ENCODE measurements at regions not wholly inside any gene's neighbourhood (a gene's known extent, or its start where the extent isn't known, plus 50 kb on each side); places are given as distances from the start of the nearest gene placed in this dataset.

- Histone ChIP-seq H3K4me1 (no peaks in the 10 kb centered on the region), H3K27ac (no peak overlapping the region), H3K36me3 (no peaks in the 10 kb centered on the region), H3K9me3 (no peaks in the 10 kb centered on the region), H3K4me3 (no peak overlapping the region), H3K27me3 (peaks cover 24% of the 10 kb centered on the region)
- no peak for DNase-seq
- intact Hi-C loops (cut with DNase I; ENCODE audit: low total_unique reads) (no loop called here), in situ Hi-C loops (cut with MboI; ENCODE audit: low pct_ligation_motif_present in 1 of 4, low pct_unique_long_range_greater_than_20kb in 1 of 4, low sequenced_read_pairs in 3 of 4) (no loop called here)
- 68% methylated on average over 9 of the region's 9 CpGs; no CpG with 5 or more reads in 1 of the 2 donors for WGBS, 2 donors (ENCODE audit: low coverage in 1 of 2)
- TF ChIP-seq, protein P1, sequence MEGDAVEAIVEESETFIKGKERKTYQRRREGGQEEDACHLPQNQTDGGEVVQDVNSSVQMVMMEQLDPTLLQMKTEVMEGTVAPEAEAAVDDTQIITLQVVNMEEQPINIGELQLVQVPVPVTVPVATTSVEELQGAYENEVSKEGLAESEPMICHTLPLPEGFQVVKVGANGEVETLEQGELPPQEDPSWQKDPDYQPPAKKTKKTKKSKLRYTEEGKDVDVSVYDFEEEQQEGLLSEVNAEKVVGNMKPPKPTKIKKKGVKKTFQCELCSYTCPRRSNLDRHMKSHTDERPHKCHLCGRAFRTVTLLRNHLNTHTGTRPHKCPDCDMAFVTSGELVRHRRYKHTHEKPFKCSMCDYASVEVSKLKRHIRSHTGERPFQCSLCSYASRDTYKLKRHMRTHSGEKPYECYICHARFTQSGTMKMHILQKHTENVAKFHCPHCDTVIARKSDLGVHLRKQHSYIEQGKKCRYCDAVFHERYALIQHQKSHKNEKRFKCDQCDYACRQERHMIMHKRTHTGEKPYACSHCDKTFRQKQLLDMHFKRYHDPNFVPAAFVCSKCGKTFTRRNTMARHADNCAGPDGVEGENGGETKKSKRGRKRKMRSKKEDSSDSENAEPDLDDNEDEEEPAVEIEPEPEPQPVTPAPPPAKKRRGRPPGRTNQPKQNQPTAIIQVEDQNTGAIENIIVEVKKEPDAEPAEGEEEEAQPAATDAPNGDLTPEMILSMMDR (IDR thresholded peaks at IDR 0.05), result no peak
- TF ChIP-seq POLR2A (IDR thresholded peaks at IDR 0.05) (no peak), POLR2AphosphoS5 (IDR thresholded peaks at IDR 0.05) (no peak), EP300 (IDR thresholded peaks at IDR 0.05; ENCODE audit: low read depth) (no peak)
Measured at GRCh38 chr4:1496116-1496642, 89.9 kb upstream of the NKX1-1 start.

GRCh38 chr4:1495416-1496115 is 89.3 kb upstream of the NKX1-1 start:
- H3K36me3 ChIP-seq, result no peaks in the 10 kb centered on the region
- TF ChIP-seq, protein P1 (IDR thresholded peaks at IDR 0.05), result no peak
- in situ Hi-C loops (cut with MboI; ENCODE audit: low pct_ligation_motif_present in 1 of 4, low pct_unique_long_range_greater_than_20kb in 1 of 4, low sequenced_read_pairs in 3 of 4), result no loop called here
- H3K9me3 ChIP-seq, result no peaks in the 10 kb centered on the region
- no peak for DNase-seq
- intact Hi-C loops (cut with DNase I; ENCODE audit: low total_unique reads), result no loop called here
- H3K4me3 ChIP-seq, result no peak overlapping the region
- H3K4me1 ChIP-seq, result no peaks in the 10 kb centered on the region
- H3K27me3 ChIP-seq, result peaks cover 30% of the 10 kb centered on the region
- no peak overlapping the region for H3K27ac ChIP-seq
- 45 to 78% methylated on average over 2 to 25 of the region's 34 CpGs for WGBS, 2 donors (ENCODE audit: low coverage in 1 of 2)

DNA sequence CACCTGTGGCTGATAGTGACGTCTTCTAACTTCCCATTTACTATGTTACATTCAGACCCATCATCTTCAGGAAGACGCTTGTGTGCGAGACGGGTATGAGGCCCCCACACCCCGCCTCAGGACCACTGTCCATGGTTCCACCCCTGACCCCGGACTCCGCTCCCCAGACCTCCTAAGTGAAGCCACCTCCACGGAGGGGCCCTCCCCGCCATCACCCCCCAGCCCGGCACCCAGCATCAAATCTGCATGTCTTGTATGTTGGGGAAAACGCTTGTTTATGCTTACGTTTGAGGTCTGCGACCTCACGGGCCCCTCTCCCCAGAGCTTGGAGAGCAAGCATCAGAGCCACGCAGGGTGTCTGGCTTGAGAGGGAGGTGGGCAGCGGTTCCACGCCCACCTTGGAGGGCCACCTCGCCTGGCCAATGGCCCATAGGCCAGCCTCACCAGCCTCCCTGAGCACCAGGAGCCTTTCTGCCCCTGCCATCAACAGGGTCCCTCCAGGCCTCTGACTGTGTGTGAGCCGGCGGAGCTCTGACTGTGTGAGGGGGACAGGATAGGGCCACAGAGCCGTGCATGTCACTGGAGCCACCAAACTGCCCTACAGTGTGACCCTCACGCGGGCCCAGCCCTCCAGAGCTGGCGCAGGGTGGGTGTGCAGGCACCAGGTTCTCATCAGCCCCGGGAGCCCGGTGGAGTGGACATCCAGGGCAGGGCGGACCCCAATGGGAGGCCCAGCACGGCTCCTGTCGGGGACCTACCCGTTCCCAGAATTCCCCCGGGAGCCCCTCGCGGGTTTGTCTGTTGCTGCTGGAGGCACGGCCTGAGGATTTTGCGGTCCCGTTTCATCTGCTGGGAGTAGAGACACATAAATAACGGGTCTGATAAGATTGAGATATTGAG is 88.4 kb upstream of the NKX1-1 start:
- Histone ChIP-seq H3K27ac (no peak overlapping the region), H3K9me3 (no peaks in the 10 kb centered on the region), H3K27me3 (peaks cover 39% of the 10 kb centered on the region), H3K4me3 (no peak overlapping the region), H3K36me3 (no peaks in the 10 kb centered on the region), H3K4me1 (no peaks in the 10 kb centered on the region)
- DNase-seq, result no peak
- intact Hi-C loops (cut with DNase I; ENCODE audit: low total_unique reads) (no loop called here), in situ Hi-C loops (cut with MboI; ENCODE audit: low pct_ligation_motif_present in 1 of 4, low pct_unique_long_range_greater_than_20kb in 1 of 4, low sequenced_read_pairs in 3 of 4) (no loop called here)
- 70 to 79% methylated on average over 5 to 35 of the region's 37 CpGs for WGBS, 2 donors (ENCODE audit: low coverage in 1 of 2)
- TF ChIP-seq POLR2A (IDR thresholded peaks at IDR 0.05) (no peak), EP300 (IDR thresholded peaks at IDR 0.05; ENCODE audit: low read depth) (no peak), POLR2AphosphoS5 (IDR thresholded peaks at IDR 0.05) (no peak)
- TF ChIP-seq, protein P1 (IDR thresholded peaks at IDR 0.05), result no peak

DNA sequence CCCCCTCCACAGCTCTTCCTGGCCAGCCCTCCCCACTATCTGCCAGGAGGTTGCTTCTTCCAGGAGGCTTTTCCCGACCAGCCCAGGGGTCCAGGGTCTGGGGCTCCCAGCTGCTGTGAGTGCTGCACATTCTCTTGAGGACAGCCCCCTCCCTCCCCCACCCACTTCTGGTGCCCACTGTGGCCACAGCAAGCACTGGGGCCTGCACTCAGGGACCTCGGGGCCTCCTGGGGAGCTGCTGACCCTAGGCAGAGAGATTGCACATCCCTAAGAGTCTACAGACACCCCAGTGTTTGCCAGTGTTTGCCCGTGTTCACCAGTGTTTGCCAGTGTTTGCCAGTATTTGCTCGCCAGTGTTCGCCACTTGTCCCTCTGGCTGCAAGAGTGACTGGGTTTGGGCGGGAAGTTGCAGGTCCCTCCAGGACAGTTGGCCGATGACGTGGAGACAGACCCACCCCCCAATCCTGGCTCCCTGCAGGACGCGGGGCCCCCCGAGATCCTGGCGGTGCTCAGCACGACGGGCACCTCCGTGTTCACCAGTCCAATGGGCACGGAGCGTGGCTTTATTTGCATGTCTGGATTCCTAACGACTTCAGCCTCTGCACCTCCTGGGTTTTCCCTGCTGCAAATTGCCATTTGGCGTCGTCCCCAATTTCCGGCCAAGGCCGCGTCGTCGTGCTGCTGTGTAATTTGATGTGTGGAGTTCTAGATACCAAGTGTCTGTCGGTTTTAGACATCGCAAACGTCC is 87.5 kb upstream of the NKX1-1 start:
- 67 to 75% methylated on average over 1 to 28 of the region's 28 CpGs for WGBS, 2 donors (ENCODE audit: low coverage in 1 of 2)
- intact Hi-C loops (cut with DNase I; ENCODE audit: low total_unique reads), result no loop called here
- no peak for DNase-seq
- Histone ChIP-seq H3K4me3 (no peak overlapping the region), H3K27me3 (peaks cover 48% of the 10 kb centered on the region), H3K4me1 (no peaks in the 10 kb centered on the region), H3K9me3 (no peaks in the 10 kb centered on the region), H3K27ac (no peak overlapping the region), H3K36me3 (no peaks in the 10 kb centered on the region)
- in situ Hi-C loops (cut with MboI; ENCODE audit: low pct_ligation_motif_present in 1 of 4, low pct_unique_long_range_greater_than_20kb in 1 of 4, low sequenced_read_pairs in 3 of 4), result no loop called here
- TF ChIP-seq POLR2A (IDR thresholded peaks at IDR 0.05), result no peak
- no peak for TF ChIP-seq EP300 (IDR thresholded peaks at IDR 0.05; ENCODE audit: low read depth)
- TF ChIP-seq, protein P1 (IDR thresholded peaks at IDR 0.05), result no peak
- TF ChIP-seq POLR2AphosphoS5 (IDR thresholded peaks at IDR 0.05), result no peak

Measured in transverse colon (tissue), 4 donors.